ENCODE measurements at regions not wholly inside any gene's neighbourhood (a gene's known extent, or its start where the extent isn't known, plus 50 kb on each side); places are given as distances from the start of the nearest gene placed in this dataset.

GRCh38 chr2:198782734-198783133 is 675.0 kb downstream of the SATB2 start:
- no peak overlapping the region for H3K4me3 ChIP-seq (ENCODE audit: low read depth, low read length)
- TF ChIP-seq CTCF (IDR thresholded peaks at IDR 0.05; ENCODE audit: insufficient read depth, low read depth, low read length): no peak
- no peak for DNase-seq (ENCODE audit: low read depth)

DNA sequence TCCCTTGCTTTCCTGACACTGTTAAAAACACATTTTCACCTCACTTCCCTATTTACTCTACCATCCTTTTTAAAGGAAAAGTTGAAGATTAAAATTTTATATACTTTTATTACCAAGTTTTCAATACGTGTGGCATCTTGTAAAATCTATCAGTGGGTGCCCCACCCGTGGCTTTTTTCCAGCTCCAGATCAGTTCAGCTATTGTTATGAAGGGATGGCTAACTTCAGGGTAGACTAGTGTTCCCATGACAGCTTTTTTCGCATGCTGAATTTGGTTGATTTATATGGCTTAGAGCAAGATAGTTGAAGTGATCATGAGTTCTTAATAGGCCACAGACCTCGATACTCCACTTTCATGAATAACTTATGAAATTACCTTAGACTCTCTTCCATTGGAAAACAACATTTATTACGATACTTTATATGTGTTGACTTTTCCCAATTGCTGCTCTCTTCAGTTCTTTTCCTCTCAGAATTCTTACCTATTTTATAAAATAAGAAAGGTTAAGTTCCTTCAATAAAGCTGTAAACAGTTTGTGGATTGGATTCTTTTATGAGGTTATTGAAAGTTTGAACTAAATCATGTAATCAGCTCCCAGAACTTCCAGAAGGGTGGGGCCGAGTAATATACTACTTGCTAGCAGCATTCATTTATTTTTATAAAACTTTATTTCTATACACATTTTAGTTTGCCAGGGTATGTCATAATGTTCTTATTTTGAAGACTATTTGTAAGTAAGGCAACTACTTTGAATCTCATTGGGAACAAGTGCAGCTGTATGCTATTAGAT is 680.9 kb downstream of the SATB2 start:
- H3K4me3 ChIP-seq (ENCODE audit: low read depth, low read length): no peak overlapping the region
- no peak for DNase-seq (ENCODE audit: low read depth)
- TF ChIP-seq CTCF (IDR thresholded peaks at IDR 0.05; ENCODE audit: insufficient read depth, low read depth, low read length): no peak

DNA sequence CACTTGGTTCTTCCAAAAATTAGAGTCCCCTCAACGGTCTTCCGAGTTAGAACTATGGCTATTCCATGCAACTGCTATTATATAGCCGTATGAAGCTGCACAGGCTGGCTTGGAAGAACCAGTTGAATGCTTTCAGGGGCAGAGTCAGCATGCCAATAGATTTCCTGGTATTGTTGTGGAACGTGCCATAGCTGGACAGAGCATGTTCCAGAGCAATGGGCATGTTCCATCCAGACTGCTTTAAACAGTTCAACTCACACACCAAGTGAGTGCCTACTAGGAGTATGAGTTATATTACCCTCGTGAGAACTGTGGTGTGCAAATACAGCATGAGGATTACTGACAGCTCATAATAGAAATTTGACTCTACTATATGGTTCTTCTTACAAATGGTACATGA is 682.0 kb downstream of the SATB2 start:
- TF ChIP-seq CTCF (IDR thresholded peaks at IDR 0.05; ENCODE audit: insufficient read depth, low read depth, low read length): no peak
- H3K4me3 ChIP-seq (ENCODE audit: low read depth, low read length): no peak overlapping the region
- DNase-seq (ENCODE audit: low read depth): no peak

DNA sequence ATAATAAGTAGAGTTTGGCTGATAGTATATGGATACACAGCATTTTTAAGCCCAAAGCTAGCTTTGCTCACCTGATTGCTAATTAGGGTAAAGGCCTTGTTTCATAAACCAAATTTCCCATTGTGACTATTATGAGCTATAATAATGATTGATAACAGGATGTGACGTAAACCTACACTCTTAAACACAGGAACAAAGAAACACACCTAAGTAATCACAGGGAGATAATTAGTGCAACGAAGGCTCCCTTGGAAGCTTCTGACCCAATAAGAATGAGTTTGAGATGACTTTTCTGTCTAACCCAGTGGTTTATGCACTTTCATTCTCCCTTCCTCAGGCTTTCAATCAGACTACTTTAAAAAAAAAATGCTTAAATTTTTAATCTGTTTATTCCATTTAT is 683.2 kb downstream of the SATB2 start:
- TF ChIP-seq CTCF (IDR thresholded peaks at IDR 0.05; ENCODE audit: insufficient read depth, low read depth, low read length): no peak
- no peak overlapping the region for H3K4me3 ChIP-seq (ENCODE audit: low read depth, low read length)
- no peak for DNase-seq (ENCODE audit: low read depth)

- TF ChIP-seq CTCF (IDR thresholded peaks at IDR 0.05; ENCODE audit: insufficient read depth, low read depth, low read length): no peak
- DNase-seq (ENCODE audit: low read depth): no peak
Observed at GRCh38 chr2:198767694-198768093, 690.0 kb downstream of the SATB2 start.

DNA sequence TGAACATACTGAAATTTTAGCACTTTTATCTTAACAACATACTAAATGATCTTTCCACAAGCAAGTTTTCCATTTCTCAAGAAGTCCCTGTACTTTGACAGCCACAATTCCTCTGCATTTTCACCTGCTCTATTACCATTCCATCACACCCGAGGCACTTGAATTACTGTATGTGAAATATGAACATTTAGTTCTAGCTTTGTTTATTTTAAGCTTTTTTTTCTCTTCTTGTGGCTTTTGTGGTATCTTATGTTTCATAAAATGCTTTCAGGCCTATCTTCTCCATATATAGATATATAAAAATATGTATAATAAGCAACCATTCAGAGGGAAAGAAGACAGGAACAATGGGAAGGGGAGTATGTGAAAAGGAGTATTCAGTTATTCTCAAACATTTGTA is 693.9 kb downstream of the SATB2 start:
- H3K4me3 ChIP-seq (ENCODE audit: low read depth, low read length): no peak overlapping the region
- no peak for TF ChIP-seq CTCF (IDR thresholded peaks at IDR 0.05; ENCODE audit: insufficient read depth, low read depth, low read length)
- no peak for DNase-seq (ENCODE audit: low read depth)

More at GRCh38 chr2:198767694-198768093, 690.0 kb downstream of the SATB2 start:
- H3K4me3 ChIP-seq (ENCODE audit: low read depth, low read length): no peak overlapping the region

DNA sequence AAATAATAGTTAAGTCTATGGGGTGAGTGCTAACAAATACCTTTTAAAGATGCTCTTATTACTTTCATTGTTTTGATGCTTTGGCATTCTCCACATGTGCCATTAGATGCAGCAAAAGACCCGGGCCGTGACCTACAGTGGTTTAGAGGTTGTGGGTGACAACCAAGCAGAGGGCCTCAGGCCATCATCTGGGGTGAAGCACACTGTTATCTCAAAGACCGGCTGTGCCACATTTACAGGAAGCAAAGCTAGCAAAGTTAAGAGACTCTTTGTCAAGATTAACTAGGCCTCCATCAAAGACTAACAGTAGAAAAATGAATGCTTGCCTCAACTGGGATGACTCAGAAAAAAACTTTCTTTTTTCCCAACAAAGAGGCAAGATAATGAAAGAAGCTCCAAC is 695.3 kb downstream of the SATB2 start:
- DNase-seq (ENCODE audit: low read depth): no peak
- no peak overlapping the region for H3K4me3 ChIP-seq (ENCODE audit: low read depth, low read length)
- no peak for TF ChIP-seq CTCF (IDR thresholded peaks at IDR 0.05; ENCODE audit: insufficient read depth, low read depth, low read length)
